GM21576 (cell line): ENCODE measurements at regions not wholly inside any gene's neighbourhood (a gene's known extent, or its start where the extent isn't known, plus 50 kb on each side); places are given as distances from the start of the nearest gene placed in this dataset.

Source experiments
- ATAC-seq: cut with Tn5 transposase; IDR thresholded peaks from one replicate; pipeline ENCODE4 v1.9.1; 2021; ENCODE audit warnings: mild to moderate bottlenecking, moderate library complexity; ENCODE audit not compliant: unreplicated experiment

DNA sequence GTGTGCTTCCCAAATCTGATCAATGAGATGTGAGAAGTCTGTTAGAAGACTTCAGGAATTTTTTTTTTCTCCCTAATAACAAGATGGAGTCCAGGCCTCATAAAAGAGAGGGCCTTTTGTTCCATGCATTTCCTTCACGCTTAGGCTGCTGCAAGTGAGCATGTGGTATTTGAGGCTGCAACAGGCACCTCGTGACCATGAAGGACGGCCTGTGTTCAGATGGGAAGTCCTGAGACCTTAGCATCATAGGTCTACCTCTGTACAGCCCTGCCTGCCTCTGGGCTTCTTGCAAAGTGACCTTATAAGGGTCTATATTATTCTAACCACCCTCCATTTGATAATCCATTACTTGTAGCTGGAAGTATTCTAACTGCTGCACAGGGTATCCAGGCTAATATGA, 86.6 kb downstream of the BOD1 start:
- ATAC-seq, result no peak

DNA sequence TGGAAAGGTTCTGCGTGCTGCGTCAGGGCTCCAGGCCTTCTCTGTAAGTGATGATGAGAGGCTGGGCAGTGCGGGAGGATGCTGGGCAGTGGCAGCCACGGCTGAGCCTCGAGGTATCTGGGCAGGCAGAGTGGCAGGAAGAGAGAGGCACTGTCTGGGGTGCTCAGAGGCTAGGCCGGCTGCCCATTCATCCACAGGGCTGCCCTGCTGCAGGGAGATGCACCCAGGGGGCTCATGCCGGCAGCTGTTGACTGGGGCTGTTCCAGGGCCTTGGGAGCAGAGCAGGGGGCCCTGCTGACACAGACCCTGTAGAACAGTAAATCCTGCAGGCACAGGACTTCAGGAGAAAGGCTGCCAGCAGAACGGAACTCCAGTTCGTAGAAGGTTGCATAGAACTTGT, 88.8 kb downstream of the BOD1 start:
- no peak for ATAC-seq

DNA sequence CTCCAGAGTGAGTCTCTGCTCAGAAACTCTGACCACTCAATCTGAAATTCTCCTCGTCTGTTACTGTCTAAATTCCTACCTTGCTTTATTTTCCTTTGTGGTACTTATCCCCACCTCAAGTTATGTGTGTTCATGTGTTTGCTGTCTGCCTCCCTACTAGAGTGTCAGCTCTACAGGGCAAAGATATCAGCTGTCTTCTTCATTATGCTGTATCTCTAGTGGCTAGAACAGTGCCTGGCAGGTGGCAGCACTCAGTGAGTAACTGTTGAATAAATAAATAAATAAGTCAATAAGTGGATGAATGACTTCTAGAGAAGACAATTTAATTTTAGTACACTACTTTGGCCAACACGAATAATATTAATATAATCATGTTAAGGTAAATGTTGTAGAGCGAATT, 92.3 kb downstream of the BOD1 start:
- no peak for ATAC-seq

DNA sequence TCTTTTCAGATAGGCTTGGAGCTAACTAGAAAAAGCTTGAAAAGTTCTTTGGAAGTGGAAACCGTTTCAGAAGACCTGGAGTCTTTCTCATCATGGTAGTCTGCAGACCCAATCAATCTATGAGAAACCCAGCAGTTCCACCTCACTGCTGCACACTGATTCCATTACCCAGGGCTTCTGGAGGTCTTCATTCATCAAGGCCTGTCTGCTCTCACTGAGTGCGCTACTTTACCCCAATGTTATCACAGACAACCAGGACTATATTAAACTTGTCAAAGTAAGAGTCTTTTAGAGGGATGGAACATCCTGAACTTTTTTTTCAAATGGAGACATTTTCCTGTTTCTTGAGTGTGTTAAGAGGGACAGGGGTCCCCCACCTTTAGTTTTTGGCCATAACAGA, 93.1 kb downstream of the BOD1 start:
- ATAC-seq, result no peak

GRCh38 chr5:173522518-173522917, 93.9 kb downstream of the BOD1 start:
- no peak for ATAC-seq

GRCh38 chr5:173518856-173519255, 97.6 kb downstream of the BOD1 start:
- no peak for ATAC-seq

GRCh38 chr5:173517648-173518047, 98.8 kb downstream of the BOD1 start:
- ATAC-seq, result no peak

- no peak for ATAC-seq
Measured at GRCh38 chr5:173515526-173515925, 100.9 kb downstream of the BOD1 start.

DNA sequence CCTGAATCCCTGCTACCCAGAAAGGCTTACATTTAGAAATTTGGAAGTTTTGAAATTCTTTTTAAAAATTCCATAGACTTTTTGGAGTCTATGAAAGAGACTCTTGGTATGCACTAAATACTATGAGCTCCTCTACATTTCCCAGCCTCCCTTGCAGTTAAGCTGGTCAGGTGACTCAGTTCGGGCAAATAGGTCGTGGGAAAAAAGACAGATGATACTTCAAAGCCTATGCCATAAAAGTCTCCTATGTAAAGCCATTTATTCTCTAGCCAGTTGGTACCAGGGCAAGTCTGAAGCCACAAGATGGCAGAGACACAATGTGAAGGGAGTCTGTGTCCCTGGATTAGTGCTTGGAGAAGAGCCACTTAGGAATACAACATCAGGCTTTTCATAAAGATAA, 101.8 kb downstream of the BOD1 start:
- no peak for ATAC-seq

DNA sequence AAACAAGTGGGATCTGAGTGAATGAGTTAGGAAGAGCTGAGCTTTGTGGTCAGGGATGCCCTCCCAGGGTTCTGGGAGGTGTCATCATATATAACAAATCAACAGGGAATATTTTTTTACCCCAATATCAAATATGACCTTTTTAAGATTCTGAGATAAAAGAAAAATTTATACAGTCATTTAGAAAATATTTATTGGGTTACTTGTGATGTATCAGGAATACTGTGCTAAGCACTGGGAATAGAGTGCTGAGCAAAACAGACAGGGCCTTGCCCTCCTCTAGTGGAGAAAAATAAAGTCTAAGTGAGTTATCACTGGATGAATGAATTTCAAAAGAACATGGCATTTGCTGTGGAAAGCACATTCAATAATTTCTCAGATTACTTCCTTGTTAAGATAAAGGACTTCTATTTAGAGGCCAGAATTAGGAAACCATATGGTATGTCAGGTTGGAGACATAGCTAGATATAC, 102.9 kb downstream of the BOD1 start:
- no peak for ATAC-seq

- no peak for ATAC-seq
Measured at GRCh38 chr5:173512637-173513435, 103.6 kb downstream of the BOD1 start.

- no peak for ATAC-seq
Measured at GRCh38 chr5:173509060-173509459, 107.4 kb downstream of the BOD1 start.

DNA sequence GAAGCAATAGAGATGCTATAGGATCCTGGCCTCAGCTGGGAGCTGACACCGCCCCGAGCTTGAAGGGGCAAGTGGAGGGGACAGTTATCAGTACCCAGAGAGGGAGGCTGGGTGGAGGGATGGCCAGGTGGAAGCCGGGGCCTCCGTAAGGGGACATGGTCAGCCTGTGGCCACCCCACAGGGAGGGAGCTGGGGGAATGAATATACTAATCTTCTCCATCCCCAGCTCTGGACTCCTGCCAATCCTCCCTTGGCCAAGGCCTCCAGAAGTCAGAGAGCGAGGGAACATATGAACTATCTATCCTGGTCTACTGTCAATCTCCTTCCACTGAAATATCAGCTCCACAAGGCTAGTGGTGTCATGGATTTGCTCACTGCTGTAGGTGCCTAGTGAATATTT, 109.3 kb downstream of the BOD1 start:
- ATAC-seq, result no peak

GRCh38 chr5:173505634-173506033, 110.8 kb downstream of the BOD1 start:
- no peak for ATAC-seq

- ATAC-seq, result no peak
Measured at GRCh38 chr5:173501922-173502321, 114.5 kb downstream of the BOD1 start.

DNA sequence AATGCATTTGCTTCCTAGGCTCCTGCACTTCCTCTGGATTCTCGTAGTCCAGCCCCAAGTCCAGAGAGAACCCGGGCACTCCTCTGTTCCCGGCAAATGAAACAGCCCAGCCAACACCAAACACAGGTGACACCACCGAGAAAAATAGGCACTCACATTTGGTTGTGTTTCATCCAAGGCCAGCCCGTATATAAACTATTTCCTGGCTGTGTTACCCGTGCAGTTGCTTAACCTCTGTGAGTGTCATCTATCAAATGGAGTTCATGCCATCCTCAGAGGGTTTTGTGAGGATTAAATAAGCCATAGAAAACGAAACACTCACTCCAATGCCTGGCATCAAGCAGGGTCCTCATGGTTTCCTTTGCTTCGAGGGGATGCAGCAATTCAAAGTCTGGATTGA, 115.2 kb downstream of the BOD1 start:
- ATAC-seq, result no peak

GRCh38 chr5:173500213-173500560, 116.3 kb downstream of the BOD1 start:
- no peak for ATAC-seq

- no peak for ATAC-seq
Measured at GRCh38 chr5:173499471-173500212, 116.8 kb downstream of the BOD1 start.

GRCh38 chr5:173498739-173499470, 117.5 kb downstream of the BOD1 start:
- ATAC-seq, result no peak

DNA sequence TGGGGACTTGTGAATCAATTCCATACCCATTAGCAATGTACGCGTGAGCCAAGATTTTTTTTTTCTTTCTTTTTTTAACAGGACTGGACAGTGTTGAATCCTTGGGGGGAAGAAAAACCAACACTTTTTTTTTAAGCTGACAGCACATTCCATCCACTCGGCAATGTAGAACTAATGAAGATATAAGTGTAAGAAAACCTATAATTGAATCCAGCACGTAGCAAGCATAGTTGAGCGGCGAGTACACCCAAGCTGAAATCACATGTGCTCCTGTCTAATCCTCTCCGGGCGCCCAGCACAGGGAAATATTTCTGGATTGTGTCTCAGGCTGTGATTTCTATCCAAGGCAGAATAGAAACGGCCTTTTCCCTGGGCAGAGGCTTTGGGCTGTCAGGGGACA, 118.2 kb downstream of the BOD1 start:
- ATAC-seq, result no peak

- ATAC-seq, result no peak
Measured at GRCh38 chr5:173497685-173498084, 118.8 kb downstream of the BOD1 start.

DNA sequence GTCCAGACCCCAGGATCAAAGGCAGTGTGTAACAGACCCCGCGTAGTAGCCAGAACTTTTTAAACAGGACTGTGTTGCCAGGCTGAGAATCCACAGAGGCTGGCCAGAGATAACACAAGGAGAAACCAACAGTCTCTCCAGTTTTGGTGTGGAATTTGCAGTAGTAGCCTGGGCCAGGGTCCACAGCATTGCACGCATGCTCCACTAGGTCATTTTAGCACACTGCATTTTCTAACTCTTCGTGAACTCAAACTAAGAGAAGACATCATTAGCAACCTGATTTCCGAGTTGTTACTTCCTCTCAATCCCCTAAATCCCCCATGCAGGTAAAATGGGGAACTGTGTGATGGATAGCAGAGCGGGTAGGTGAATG, 119.6 kb downstream of the BOD1 start:
- ATAC-seq, result no peak
